ENCODE measurements at regions not wholly inside any gene's neighbourhood (a gene's known extent, or its start where the extent isn't known, plus 50 kb on each side); places are given as distances from the start of the nearest gene placed in this dataset.
"Not testable (repeated sequence)": the region's sequence is repeated elsewhere in the genome, so short reads cannot be mapped to it uniquely, and the experiment has no call there.

DNA sequence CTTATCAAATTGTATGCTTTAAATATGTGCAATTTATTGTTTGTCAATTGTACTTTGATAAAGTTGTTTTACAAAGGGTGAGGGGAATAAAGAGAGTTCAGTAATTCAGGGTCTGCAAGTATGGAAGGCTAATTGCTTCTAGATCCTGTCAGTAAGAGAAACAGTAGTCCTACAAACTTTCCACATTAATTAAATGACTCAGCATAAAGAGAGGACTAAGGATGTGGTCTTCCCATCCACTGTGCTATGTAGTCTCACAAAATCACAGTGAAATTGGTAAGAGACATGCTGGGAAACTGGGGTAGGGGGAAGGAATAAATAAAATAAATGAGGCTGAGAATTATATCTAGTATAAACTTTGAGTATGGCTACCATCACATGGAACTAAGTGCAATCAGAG lies 130.2 kb upstream of the PKP2 start:
- FAIRE-seq = no peak

- FAIRE-seq = not testable (repeated sequence)
Measured at GRCh38 chr12:33022724-33023123, 126.1 kb upstream of the PKP2 start.

- not testable (repeated sequence) for FAIRE-seq
Measured at GRCh38 chr12:33017029-33017428, 120.5 kb upstream of the PKP2 start.

- no peak for FAIRE-seq
Measured at GRCh38 chr12:33012226-33012625, 115.6 kb upstream of the PKP2 start.

- no peak for FAIRE-seq
Measured at GRCh38 chr12:33006106-33006505, 109.5 kb upstream of the PKP2 start.

DNA sequence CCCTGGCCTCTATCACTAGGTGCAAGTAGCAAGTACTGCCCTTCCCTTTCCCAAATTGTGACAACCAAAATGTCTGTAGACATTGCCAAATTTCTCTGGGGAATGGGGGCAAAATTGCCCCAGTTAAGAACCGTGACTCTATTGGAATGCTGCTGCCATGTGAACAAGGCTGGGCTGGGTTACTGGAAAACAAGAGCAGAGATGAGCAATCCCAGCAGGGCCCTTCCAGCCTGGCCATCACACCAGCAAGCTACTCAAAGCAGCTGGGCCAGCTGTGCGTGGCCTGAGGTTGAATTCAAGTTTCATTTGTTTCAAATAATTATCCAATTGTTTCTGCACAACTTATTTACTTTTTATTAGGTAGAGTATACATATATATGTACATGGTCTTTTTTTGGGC lies 103.4 kb upstream of the PKP2 start:
- FAIRE-seq = no peak

- no peak for FAIRE-seq
Measured at GRCh38 chr12:32997471-32997870, 100.9 kb upstream of the PKP2 start.

DNA sequence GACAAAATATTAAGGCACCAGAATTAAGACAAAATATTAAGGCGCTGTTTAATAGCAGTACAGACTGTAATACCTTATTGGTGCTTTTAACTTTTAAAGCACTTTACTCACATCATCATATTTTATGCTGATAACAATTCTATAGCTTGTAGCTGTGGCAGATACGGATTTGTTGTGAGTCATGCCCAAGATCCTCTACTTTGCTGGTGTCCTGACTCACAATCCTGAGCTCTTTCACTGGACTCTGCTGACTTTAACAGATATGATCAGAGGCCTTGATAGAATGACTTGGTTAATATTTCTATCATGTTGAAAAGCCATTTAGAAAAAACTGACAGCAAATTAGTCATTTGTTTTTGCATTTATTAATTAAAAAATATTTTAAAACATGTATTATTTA lies 99.0 kb upstream of the PKP2 start:
- FAIRE-seq = no peak

GRCh38 chr12:32993404-32993803 lies 96.8 kb upstream of the PKP2 start:
- no peak for FAIRE-seq

DNA sequence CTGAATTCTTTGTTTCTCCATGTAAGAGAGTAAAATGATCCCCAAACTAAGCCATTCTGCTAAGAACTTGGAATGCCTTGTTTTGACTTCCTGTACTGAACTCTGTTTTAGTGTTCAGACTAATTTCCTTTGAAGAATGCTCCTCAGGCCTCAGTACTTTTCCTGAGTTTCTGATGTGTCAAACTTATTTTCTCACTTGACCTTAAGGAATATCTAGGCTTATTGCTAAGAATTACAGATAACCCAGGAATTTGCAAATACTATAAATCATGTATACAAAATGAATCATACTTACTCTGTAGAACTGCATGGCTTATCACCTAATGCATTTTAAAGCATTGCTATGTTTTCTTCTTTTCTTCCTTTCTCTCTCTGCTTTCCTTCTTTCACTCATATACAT lies 93.1 kb upstream of the PKP2 start:
- peak; percentile 73 for FAIRE-seq

GRCh38 chr12:32988982-32989381 lies 92.4 kb upstream of the PKP2 start:
- no peak for FAIRE-seq

DNA sequence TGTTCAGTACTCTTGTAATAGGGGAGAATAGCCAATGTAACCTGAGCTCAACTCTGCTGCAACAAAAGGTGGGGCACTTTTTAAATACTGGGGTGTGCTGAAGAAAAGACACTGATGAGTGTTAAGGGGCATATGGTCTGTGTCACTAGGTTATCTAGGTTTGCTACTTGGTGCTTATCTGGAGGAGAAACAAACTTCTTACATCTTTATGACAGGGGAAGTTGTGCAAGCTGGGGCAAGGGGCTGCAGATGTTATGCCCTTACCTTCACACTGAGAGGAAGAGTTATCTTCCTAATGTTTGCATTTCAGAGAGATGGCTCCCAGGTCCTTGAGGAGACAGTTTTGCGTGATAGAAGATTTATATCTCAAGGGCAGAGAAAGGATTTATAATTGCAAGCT lies 90.9 kb upstream of the PKP2 start:
- no peak for FAIRE-seq

DNA sequence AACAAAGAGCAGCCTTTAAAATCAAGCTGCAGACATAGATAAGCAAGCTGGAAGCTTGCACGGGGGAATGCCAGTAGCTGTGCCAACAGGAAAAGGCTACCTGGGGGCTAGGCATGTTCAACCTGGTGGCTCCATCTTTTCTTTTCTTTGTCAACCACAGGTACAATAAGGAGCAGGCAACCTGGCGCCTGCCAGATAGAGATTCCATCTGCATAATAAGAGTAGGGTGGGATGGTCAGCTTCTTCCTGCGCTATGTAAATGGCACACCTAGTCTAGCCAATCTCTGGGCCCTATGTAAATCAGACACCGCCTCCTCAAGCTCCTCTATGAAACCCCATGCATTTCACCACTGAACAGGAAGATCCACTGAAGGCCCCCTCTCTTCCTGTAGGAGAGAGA lies 87.4 kb upstream of the PKP2 start:
- no peak for FAIRE-seq

- no peak for FAIRE-seq
Measured at GRCh38 chr12:32983332-32983731, 86.8 kb upstream of the PKP2 start.

DNA sequence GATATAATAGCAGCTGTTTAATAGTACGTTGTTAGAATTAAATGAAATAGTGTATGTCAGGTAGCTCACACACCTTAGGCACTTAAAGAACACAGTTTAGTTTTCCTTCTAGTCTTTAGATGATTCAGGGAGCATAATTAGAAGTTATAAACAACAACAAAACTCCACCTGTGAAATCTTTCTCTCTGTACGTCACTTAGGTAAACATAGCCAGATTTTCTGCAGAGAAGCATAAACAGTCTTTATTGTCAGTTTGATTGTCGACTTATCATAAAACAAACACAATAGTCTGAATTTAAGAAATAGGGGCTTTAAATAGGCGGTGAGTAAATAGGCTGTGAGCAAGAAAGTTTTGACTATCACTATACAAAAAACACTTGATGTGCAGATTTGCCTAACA lies 84.6 kb upstream of the PKP2 start:
- FAIRE-seq = no peak

GRCh38 chr12:32975122-32975521 lies 78.5 kb upstream of the PKP2 start:
- no peak for FAIRE-seq

DNA sequence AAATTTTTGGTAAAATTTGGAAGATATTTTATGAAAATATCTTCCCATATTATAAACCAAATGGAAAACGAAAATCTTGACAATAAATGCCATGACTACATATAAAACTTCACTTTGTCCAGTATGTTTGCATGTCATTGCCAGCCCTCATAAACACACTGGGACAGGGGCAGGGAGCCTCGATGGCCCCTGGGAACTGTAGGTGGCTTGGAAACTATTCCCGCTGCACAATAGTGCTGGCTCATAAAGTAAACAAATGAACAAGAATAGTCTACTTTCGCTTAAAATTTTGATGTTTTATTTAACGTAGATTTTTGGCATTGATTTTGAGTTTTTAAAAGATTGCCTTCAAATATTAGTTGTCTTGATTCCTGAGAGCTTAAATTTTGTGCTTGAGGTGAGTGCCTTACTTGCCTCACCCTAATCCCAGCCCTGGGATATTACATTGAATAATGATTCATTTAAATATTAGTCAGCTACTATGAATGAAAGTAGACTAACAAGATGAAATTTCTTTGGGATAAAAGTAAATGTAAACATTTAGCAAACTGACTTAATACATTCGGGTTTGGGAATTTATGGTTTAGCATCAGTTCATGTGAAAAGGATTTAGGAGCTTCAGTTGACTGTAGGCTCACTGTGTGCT lies 74.0 kb upstream of the PKP2 start:
- FAIRE-seq = no peak

DNA sequence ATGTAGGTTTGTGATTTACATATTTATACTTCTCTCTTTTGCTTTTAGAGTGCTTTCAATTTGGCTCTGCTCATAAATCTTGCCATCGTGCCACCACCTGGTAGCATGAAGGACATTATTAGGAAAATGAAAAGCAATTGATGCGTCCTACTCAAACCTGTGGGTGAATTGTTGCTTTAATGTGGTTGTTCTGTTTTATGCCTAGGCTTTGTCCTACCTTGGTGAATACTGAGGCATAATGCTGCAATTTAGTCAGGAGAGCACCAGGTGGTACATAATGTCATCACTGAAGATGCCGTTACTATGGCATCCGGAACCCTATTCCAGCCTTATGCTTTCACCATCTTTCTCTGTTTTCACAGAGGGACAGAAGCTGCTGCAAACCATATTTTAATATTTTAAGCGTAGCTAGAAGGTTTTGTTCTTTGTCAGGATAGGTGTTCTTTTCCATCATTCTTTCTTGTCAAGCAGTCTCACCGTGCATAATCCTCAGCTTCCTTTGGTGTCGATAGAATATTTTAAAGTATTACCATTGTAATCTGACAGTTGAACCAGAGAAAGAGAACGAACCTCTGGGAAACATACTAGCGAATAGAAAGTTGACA lies 68.5 kb upstream of the PKP2 start:
- FAIRE-seq = no peak

- FAIRE-seq = not testable (repeated sequence)
Measured at GRCh38 chr12:32956418-32956817, 59.8 kb upstream of the PKP2 start.

DNA sequence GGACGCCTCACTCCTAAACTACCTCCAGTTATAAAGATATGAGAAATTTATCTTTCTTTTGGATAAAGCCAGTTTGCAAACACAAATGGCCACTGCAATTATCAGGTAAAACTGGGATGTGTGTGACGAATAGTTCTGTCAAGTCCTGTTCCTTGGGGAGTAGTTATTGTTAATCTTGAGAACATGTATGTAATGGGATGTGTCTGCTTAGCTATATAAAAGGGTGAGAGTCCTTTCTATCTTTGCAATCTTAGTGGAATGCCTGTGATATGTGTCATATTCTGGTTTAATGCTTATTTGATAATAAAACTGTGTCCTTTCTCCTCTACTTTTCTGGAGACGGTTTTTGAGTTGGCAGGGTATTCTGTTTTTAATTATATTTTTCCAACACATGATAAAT lies 56.1 kb upstream of the PKP2 start:
- FAIRE-seq = no peak

GRCh38 chr12:32949815-32950214 lies 53.2 kb upstream of the PKP2 start:
- no peak for FAIRE-seq

GRCh38 chr12:32947206-32948067 lies 50.9 kb upstream of the PKP2 start:
- FAIRE-seq = peak; percentile 18

- FAIRE-seq = no peak
Measured at GRCh38 chr12:32946504-32947131, 50.0 kb upstream of the PKP2 start.
